CD14-positive monocyte (primary cell): ENCODE measurements at regions not wholly inside any gene's neighbourhood (a gene's known extent, or its start where the extent isn't known, plus 50 kb on each side); places are given as distances from the start of the nearest gene placed in this dataset.

Experiments
- DNase-seq, 3 donors: peaks; one replicate each; pipeline ENCODE4 v3.0.0-alpha.2; 2011 to 2022
- H2AFZ ChIP-seq: 2 replicates; pipeline ENCODE4 v1.6.0; 2012; ENCODE audit warnings: mild to moderate bottlenecking, low read depth, low read length, inconsistent platforms; ENCODE audit not compliant: insufficient read depth, poor library complexity, severe bottlenecking
- H3K27ac ChIP-seq, 2 donors: 1 replicate in 1 of 2; 2 replicates in 1 of 2; pipeline ENCODE4 v1.5.1; 2012 to 2013; ENCODE audit warnings: low read length in 2 of 2, control low read depth in 1 of 2, inconsistent platforms in 1 of 2, low read depth in 1 of 2, mild to moderate bottlenecking in 1 of 2
- H3K27me3 ChIP-seq, 2 donors: one replicate each; pipeline versions ENCODE4 v1.6.0 to v1.6.1; 2011 to 2013; ENCODE audit warnings: low read length in 2 of 2; ENCODE audit not compliant: control insufficient read depth in 2 of 2, insufficient read depth in 2 of 2
- H3K36me3 ChIP-seq, 2 donors: replicated peaks in 1 of 2; 1 replicate in 1 of 2; 2 replicates in 1 of 2; pipeline versions ENCODE4 v1.5.1 to v1.6.1; 2012 to 2013; ENCODE audit warnings: low read length in 2 of 2, control low read depth in 1 of 2, inconsistent platforms in 1 of 2, mild to moderate bottlenecking in 1 of 2; ENCODE audit not compliant: insufficient read depth in 2 of 2, control insufficient read depth in 1 of 2
- H3K4me1 ChIP-seq, 2 donors: 1 replicate in 1 of 2; 2 replicates in 1 of 2; pipeline versions ENCODE4 v1.5.1 to v1.6.1; 2012 to 2013; ENCODE audit warnings: low read length in 2 of 2, control low read depth in 1 of 2, inconsistent platforms in 1 of 2, mild to moderate bottlenecking in 1 of 2, moderate library complexity in 1 of 2; ENCODE audit not compliant: insufficient read depth in 2 of 2, control insufficient read depth in 1 of 2
- H3K4me2 ChIP-seq: replicated peaks from 2 replicates; pipeline ENCODE3; 2012; ENCODE audit warnings: low read length, moderate library complexity, mild to moderate bottlenecking; ENCODE audit not compliant: poor library complexity, severe bottlenecking; ENCODE audit errors: extremely low read depth
- H3K4me3 ChIP-seq, 3 experiments: fragments of 200-600 bp in 1 of 3; sonication (generic) in 1 of 3; replicated peaks in 1 of 3; 1 replicate in 2 of 3; 2 replicates in 1 of 3; pipeline ENCODE4 v1.5.1; 2011 to 2013; ENCODE audit warnings: low read length in 3 of 3, mild to moderate bottlenecking in 3 of 3, control low read depth in 2 of 3, low read depth in 2 of 3, inconsistent platforms in 1 of 3, moderate library complexity in 1 of 3
- H3K79me2 ChIP-seq: 2 replicates; pipeline ENCODE4 v1.6.0; 2012; ENCODE audit warnings: mild to moderate bottlenecking, control low read depth, inconsistent platforms, low read length, moderate library complexity; ENCODE audit not compliant: insufficient read depth
- H3K9ac ChIP-seq: 2 replicates; pipeline ENCODE4 v1.6.0; 2017; ENCODE audit warnings: low read length, mild to moderate bottlenecking; ENCODE audit not compliant: insufficient read depth, poor library complexity, severe bottlenecking
- H3K9me3 ChIP-seq, 2 donors: replicated peaks in 1 of 2; 1 replicate in 1 of 2; 2 replicates in 1 of 2; pipeline versions ENCODE4 v1.5.1 to v1.6.1; 2012 to 2013; ENCODE audit warnings: low read length in 2 of 2, control low read depth in 1 of 2; ENCODE audit not compliant: control insufficient read depth in 1 of 2, insufficient read depth in 1 of 2
- H4K20me1 ChIP-seq: 2 replicates; pipeline ENCODE4 v1.6.0; 2012; ENCODE audit warnings: mild to moderate bottlenecking, low read length, control low read depth, moderate library complexity; ENCODE audit not compliant: insufficient read depth
- H3K27ac Mint-ChIP-seq, 7 donors: one replicate each; pipeline ENCODE4 v1.8.0; 2020; ENCODE audit warnings: mild to moderate bottlenecking in 7 of 7, mixed read lengths in 7 of 7, moderate library complexity in 6 of 7, inconsistent platforms in 2 of 7
- H3K27me3 Mint-ChIP-seq, 3 donors: one replicate each; pipeline ENCODE4 v1.8.0; 2021 to 2022; ENCODE audit warnings: low read depth in 3 of 3, mild to moderate bottlenecking in 3 of 3, mixed read lengths in 3 of 3, moderate library complexity in 3 of 3, inconsistent platforms in 1 of 3
- H3K36me3 Mint-ChIP-seq, 2 donors: one replicate each; pipeline ENCODE4 v1.8.0; 2020; ENCODE audit warnings: mixed read lengths in 2 of 2, inconsistent platforms in 1 of 2, mild to moderate bottlenecking in 1 of 2
- H3K4me1 Mint-ChIP-seq: one replicate; pipeline ENCODE4 v1.8.0; 2020; ENCODE audit warnings: mild to moderate bottlenecking, mixed read lengths
- H3K4me3 Mint-ChIP-seq, 2 donors: one replicate each; pipeline ENCODE4 v1.8.0; 2020; ENCODE audit warnings: mild to moderate bottlenecking in 2 of 2, mixed read lengths in 2 of 2, moderate library complexity in 1 of 2
- H3K9me3 Mint-ChIP-seq, 7 donors: one replicate each; pipeline ENCODE4 v1.8.0; 2020 to 2022; ENCODE audit warnings: mixed read lengths in 7 of 7, mild to moderate bottlenecking in 6 of 7, moderate library complexity in 6 of 7, inconsistent platforms in 2 of 7
- CTCF ChIP-seq: fragments of 200-600 bp; IDR thresholded peaks from one replicate; pipeline ENCODE4 v1.8.0; 2022; ENCODE audit warnings: antibody characterized with exemption, mild to moderate bottlenecking
- WGBS: methylation state at CpG from one replicate; pipeline ENCODE4 v1.1.5; 2013; ENCODE audit warnings: missing lambda C conversion rate; ENCODE audit not compliant: insufficient coverage; 5-methylcytosine and 5-hydroxymethylcytosine counted together
- intact Hi-C, 2 donors: fragments of 100-400 bp; cut with micrococcal nuclease; formaldehyde crosslinking; loops; one replicate each; pipeline versions ENCODE4 v1.15.0 to v1.15.1; 2023

- 88% methylated on average over 1 of the region's 3 CpGs for WGBS
- no peak for TF ChIP-seq CTCF
- H4K20me1 ChIP-seq, result no peaks in the 10 kb centered on the region
- no peak overlapping the region for H3K9ac ChIP-seq
- no peak for DNase-seq
- no peak overlapping the region for H3K27ac ChIP-seq
- no peak overlapping the region for H3K4me2 ChIP-seq
- H3K27me3 Mint-ChIP-seq, result peaks cover 0 to 2% (median 2%) of the 10 kb centered on the region in 3 donors
- H3K9me3 Mint-ChIP-seq, result peaks cover 0 to 3% (median 0%) of the 10 kb centered on the region in 7 donors
- no peaks in the 10 kb centered on the region for H3K36me3 ChIP-seq
- no peaks in the 10 kb centered on the region for H3K79me2 ChIP-seq
- no peak overlapping the region for H3K27ac Mint-ChIP-seq
- no peaks in the 10 kb centered on the region for H3K27me3 ChIP-seq
- H2AFZ ChIP-seq, result no peak overlapping the region
- H3K4me3 ChIP-seq, result no peak overlapping the region
- H3K4me3 Mint-ChIP-seq, result no peak overlapping the region
- H3K9me3 ChIP-seq, result no peaks in the 10 kb centered on the region
- no peaks in the 10 kb centered on the region for H3K4me1 ChIP-seq
- no peaks in the 10 kb centered on the region for H3K4me1 Mint-ChIP-seq
- H3K36me3 Mint-ChIP-seq, result no peaks in the 10 kb centered on the region
- intact Hi-C loops, result no loop called here
Measured at GRCh38 chr16:8489580-8489979, 100.7 kb downstream of the TMEM114 start.

DNA sequence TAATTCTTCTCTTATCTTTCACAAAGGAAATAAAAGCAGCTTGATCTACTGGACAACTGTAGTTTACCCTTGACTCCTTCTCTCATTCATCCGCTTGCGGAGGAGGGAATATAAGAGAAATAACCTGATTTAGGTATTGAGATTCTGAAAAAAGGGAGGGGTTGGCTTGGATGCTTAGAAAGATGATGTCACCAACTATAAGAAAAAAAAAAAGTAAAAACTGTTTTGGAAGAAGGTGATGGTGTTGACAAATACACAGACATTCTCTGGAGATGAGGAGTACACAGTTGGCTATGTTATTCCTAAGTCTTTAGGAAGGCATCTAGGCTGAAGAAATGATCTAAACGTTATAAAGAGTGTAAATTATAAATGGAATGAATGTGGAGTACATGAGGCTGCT lies 103.3 kb downstream of the TMEM114 start:
- no peak for DNase-seq
- no peak overlapping the region for H3K27ac Mint-ChIP-seq
- no peak overlapping the region for H3K4me3 Mint-ChIP-seq
- H3K36me3 Mint-ChIP-seq, result no peaks in the 10 kb centered on the region
- intact Hi-C loops, result no loop called here
- no peak overlapping the region for H3K4me3 ChIP-seq
- no peaks in the 10 kb centered on the region for H3K27me3 ChIP-seq
- no peak for TF ChIP-seq CTCF
- no peaks in the 10 kb centered on the region for H3K79me2 ChIP-seq
- no peaks in the 10 kb centered on the region for H3K9me3 ChIP-seq
- no peaks in the 10 kb centered on the region for H3K4me1 ChIP-seq
- no peaks in the 10 kb centered on the region for H3K4me1 Mint-ChIP-seq
- no peak overlapping the region for H3K9ac ChIP-seq
- H3K4me2 ChIP-seq, result no peak overlapping the region
- H4K20me1 ChIP-seq, result no peaks in the 10 kb centered on the region
- 50% methylated on average over 1 of the region's 3 CpGs for WGBS
- H2AFZ ChIP-seq, result no peak overlapping the region
- no peaks in the 10 kb centered on the region for H3K36me3 ChIP-seq
- peaks cover 0 to 2% (median 0%) of the 10 kb centered on the region in 3 donors for H3K27me3 Mint-ChIP-seq
- peaks cover 0 to 3% (median 0%) of the 10 kb centered on the region in 7 donors for H3K9me3 Mint-ChIP-seq
- no peak overlapping the region for H3K27ac ChIP-seq
